COLO829 (cell line): ENCODE measurements at regions not wholly inside any gene's neighbourhood (a gene's known extent, or its start where the extent isn't known, plus 50 kb on each side); places are given as distances from the start of the nearest gene placed in this dataset.
"Not testable (repeated sequence)": the region's sequence is repeated elsewhere in the genome, so short reads cannot be mapped to it uniquely, and the experiment has no call there.

Experiments
- DNase-seq: peaks from one replicate; pipeline ENCODE4 v3.0.0; 2012; ENCODE audit warnings: low spot score

- no peak for DNase-seq
These were observed 122.2 kb upstream of the ESX1 start for GRCh38 chrX:104376937-104377336.

GRCh38 chrX:104372547-104372946 lies 117.8 kb upstream of the ESX1 start:
- DNase-seq: no peak

- no peak for DNase-seq
These were observed 115.4 kb upstream of the ESX1 start for GRCh38 chrX:104370089-104370488.

- not testable (repeated sequence) for DNase-seq
These were observed 106.0 kb upstream of the ESX1 start for GRCh38 chrX:104360774-104361173.

- DNase-seq: no peak
These were observed 104.4 kb upstream of the ESX1 start for GRCh38 chrX:104359124-104359523.

- DNase-seq: peak; percentile 54
These were observed 96.5 kb upstream of the ESX1 start for GRCh38 chrX:104351173-104351769.

- no peak for DNase-seq
These were observed 93.1 kb upstream of the ESX1 start for GRCh38 chrX:104347860-104348259.

- DNase-seq: peak; percentile 43
These were observed 88.8 kb upstream of the ESX1 start for GRCh38 chrX:104343428-104344129.

GRCh38 chrX:104342065-104342464 lies 87.3 kb upstream of the ESX1 start:
- DNase-seq: no peak

- peak; percentile 42 for DNase-seq
These were observed 81.0 kb upstream of the ESX1 start for GRCh38 chrX:104335756-104336155.

GRCh38 chrX:104334971-104335370 lies 80.2 kb upstream of the ESX1 start:
- DNase-seq: no peak

GRCh38 chrX:104330966-104331365 lies 76.2 kb upstream of the ESX1 start:
- DNase-seq: peak; percentile 40

GRCh38 chrX:104329731-104330130 lies 75.0 kb upstream of the ESX1 start:
- no peak for DNase-seq

- DNase-seq: no peak
These were observed 70.5 kb upstream of the ESX1 start for GRCh38 chrX:104325213-104325585.

- no peak for DNase-seq
These were observed 69.9 kb upstream of the ESX1 start for GRCh38 chrX:104324461-104325212.

- DNase-seq: no peak
These were observed 64.6 kb upstream of the ESX1 start for GRCh38 chrX:104319346-104319745.

GRCh38 chrX:104318330-104319009 lies 63.7 kb upstream of the ESX1 start:
- DNase-seq: no peak

- DNase-seq: no peak
These were observed 62.0 kb upstream of the ESX1 start for GRCh38 chrX:104316739-104317138.

- no peak for DNase-seq
These were observed 60.8 kb upstream of the ESX1 start for GRCh38 chrX:104315555-104315954.

GRCh38 chrX:104310657-104311254 lies 56.0 kb upstream of the ESX1 start:
- DNase-seq: no peak

- DNase-seq: no peak
These were observed 55.4 kb upstream of the ESX1 start for GRCh38 chrX:104310090-104310489.

- DNase-seq: no peak
These were observed 54.4 kb upstream of the ESX1 start for GRCh38 chrX:104309169-104309568.
